ENCODE measurements at regions not wholly inside any gene's neighbourhood (a gene's known extent, or its start where the extent isn't known, plus 50 kb on each side); places are given as distances from the start of the nearest gene placed in this dataset.

GRCh38 chr5:119726544-119726943 is 97.2 kb downstream of the FAM170A start:
- DNase-seq (ENCODE audit: unreplicated experiment): no peak
- no peak overlapping the region for H3K4me3 Mint-ChIP-seq (ENCODE audit: unreplicated experiment)
- peaks cover 11% of the 10 kb centered on the region for H3K9me3 Mint-ChIP-seq (ENCODE audit: unreplicated experiment)
- intact Hi-C loops (cut with micrococcal nuclease): no loop called here
- CTCF ChIA-PET: interaction anchor here (0.6 kb wide), 2 partner anchors 276 to 829 kb away, joined by 3 read pairs; no protein-coding TSS in a partner anchor
- H3K4me1 Mint-ChIP-seq (ENCODE audit: insufficient read depth, unreplicated experiment): no peaks in the 10 kb centered on the region
- POLR2A ChIA-PET: no interaction called here
- BruUV-seq (replicated peaks): no TSS peak
- TF ChIP-seq, protein P1, sequence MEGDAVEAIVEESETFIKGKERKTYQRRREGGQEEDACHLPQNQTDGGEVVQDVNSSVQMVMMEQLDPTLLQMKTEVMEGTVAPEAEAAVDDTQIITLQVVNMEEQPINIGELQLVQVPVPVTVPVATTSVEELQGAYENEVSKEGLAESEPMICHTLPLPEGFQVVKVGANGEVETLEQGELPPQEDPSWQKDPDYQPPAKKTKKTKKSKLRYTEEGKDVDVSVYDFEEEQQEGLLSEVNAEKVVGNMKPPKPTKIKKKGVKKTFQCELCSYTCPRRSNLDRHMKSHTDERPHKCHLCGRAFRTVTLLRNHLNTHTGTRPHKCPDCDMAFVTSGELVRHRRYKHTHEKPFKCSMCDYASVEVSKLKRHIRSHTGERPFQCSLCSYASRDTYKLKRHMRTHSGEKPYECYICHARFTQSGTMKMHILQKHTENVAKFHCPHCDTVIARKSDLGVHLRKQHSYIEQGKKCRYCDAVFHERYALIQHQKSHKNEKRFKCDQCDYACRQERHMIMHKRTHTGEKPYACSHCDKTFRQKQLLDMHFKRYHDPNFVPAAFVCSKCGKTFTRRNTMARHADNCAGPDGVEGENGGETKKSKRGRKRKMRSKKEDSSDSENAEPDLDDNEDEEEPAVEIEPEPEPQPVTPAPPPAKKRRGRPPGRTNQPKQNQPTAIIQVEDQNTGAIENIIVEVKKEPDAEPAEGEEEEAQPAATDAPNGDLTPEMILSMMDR (IDR thresholded peaks at IDR 0.05; ENCODE audit: unreplicated experiment): no peak
- H3K36me3 Mint-ChIP-seq (ENCODE audit: insufficient read depth, unreplicated experiment): peaks cover 6% of the 10 kb centered on the region
- H3K27ac Mint-ChIP-seq (ENCODE audit: low read depth, unreplicated experiment): no peak overlapping the region
- no peaks in the 10 kb centered on the region for H3K27me3 Mint-ChIP-seq (ENCODE audit: insufficient read depth, unreplicated experiment)

GRCh38 chr5:119740225-119740624 is 110.9 kb downstream of the FAM170A start:
- H3K36me3 Mint-ChIP-seq (ENCODE audit: insufficient read depth, unreplicated experiment): no peaks in the 10 kb centered on the region
- intact Hi-C loops (cut with micrococcal nuclease): loop anchor here (10.0 kb wide), 1 partner anchor 725 kb away; the partner anchor contains the start of gene PRR16
- no peak for DNase-seq (ENCODE audit: unreplicated experiment)
- no peaks in the 10 kb centered on the region for H3K4me1 Mint-ChIP-seq (ENCODE audit: insufficient read depth, unreplicated experiment)
- H3K9me3 Mint-ChIP-seq (ENCODE audit: unreplicated experiment): no peaks in the 10 kb centered on the region
- BruUV-seq (replicated peaks): no TSS peak
- ChIA-PET POLR2A (no interaction called here), CTCF (interaction anchor here (0.6 to 1.0 kb wide), 4 partner anchors 22 to 270 kb away, joined by 3 to 4 read pairs (median 3); no protein-coding TSS in a partner anchor)
- H3K27ac Mint-ChIP-seq (ENCODE audit: low read depth, unreplicated experiment): no peak overlapping the region
- no peak overlapping the region for H3K4me3 Mint-ChIP-seq (ENCODE audit: unreplicated experiment)
- no peaks in the 10 kb centered on the region for H3K27me3 Mint-ChIP-seq (ENCODE audit: insufficient read depth, unreplicated experiment)
- TF ChIP-seq, protein P1 (IDR thresholded peaks at IDR 0.05; ENCODE audit: unreplicated experiment): no peak

DNA sequence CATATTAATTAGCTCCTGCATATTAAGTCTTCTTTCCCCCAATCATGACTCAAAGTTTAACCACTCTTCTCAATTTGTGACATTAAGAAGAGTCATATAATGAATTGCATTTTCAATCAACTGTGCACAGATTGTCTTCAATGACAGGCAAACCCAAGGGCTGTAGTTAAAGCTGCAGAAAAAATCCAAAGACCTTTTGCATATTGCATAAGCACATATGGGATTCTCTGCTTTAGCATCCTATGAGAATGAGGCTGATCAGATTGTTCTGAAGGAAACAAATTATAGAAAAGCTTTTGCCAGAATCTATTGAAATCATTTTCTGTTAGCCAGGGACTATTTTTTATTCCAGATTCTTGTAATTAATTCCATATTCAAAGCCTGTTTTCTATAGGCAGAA is 112.3 kb downstream of the FAM170A start:
- Mint-ChIP-seq H3K27me3 (ENCODE audit: insufficient read depth, unreplicated experiment) (no peaks in the 10 kb centered on the region), H3K27ac (ENCODE audit: low read depth, unreplicated experiment) (no peak overlapping the region), H3K9me3 (ENCODE audit: unreplicated experiment) (no peaks in the 10 kb centered on the region), H3K4me1 (ENCODE audit: insufficient read depth, unreplicated experiment) (no peaks in the 10 kb centered on the region), H3K4me3 (ENCODE audit: unreplicated experiment) (no peak overlapping the region), H3K36me3 (ENCODE audit: insufficient read depth, unreplicated experiment) (no peaks in the 10 kb centered on the region)
- CTCF ChIA-PET: interaction anchor here (0.8 to 1.2 kb wide), 6 partner anchors 9 to 82 kb away, joined by 3 to 7 read pairs (median 3); no protein-coding TSS in a partner anchor
- no TSS peak for BruUV-seq (replicated peaks)
- DNase-seq (ENCODE audit: unreplicated experiment): no peak
- TF ChIP-seq, protein P1 (IDR thresholded peaks at IDR 0.05; ENCODE audit: unreplicated experiment): no peak
- intact Hi-C loops (cut with micrococcal nuclease): loop anchor here (10.0 kb wide), 1 partner anchor 723 kb away; the partner anchor contains the start of gene PRR16
- POLR2A ChIA-PET: no interaction called here

DNA sequence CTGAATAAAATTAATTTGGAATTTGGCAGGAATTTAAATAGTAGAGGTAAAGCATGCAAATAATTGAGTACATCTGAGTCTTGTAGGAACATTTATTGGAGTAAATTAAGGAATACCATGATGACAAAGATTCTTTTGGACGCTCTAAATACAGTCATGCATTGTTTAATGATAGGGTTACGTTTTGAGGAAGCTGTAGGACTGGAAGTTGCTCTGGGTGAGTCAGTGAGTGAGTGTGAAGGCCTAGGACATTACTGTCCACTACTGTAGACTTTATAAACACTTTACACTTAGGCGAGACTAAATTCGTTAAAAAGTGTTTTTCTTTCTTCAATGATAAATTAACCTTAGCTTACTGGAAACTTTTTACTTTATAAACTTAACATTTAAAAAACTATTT is 113.0 kb downstream of the FAM170A start:
- intact Hi-C loops (cut with micrococcal nuclease): loop anchor here (10.0 kb wide), 1 partner anchor 722 kb away; the partner anchor contains the start of gene PRR16
- TF ChIP-seq, protein P1 (IDR thresholded peaks at IDR 0.05; ENCODE audit: unreplicated experiment): no peak
- no TSS peak for BruUV-seq (replicated peaks)
- Mint-ChIP-seq H3K27ac (ENCODE audit: low read depth, unreplicated experiment) (no peak overlapping the region), H3K4me1 (ENCODE audit: insufficient read depth, unreplicated experiment) (no peaks in the 10 kb centered on the region), H3K27me3 (ENCODE audit: insufficient read depth, unreplicated experiment) (no peaks in the 10 kb centered on the region), H3K9me3 (ENCODE audit: unreplicated experiment) (no peaks in the 10 kb centered on the region), H3K36me3 (ENCODE audit: insufficient read depth, unreplicated experiment) (no peaks in the 10 kb centered on the region), H3K4me3 (ENCODE audit: unreplicated experiment) (no peak overlapping the region)
- CTCF ChIA-PET: interaction anchor here (0.6 to 1.2 kb wide), 6 partner anchors 10 to 272 kb away, joined by 3 to 5 read pairs (median 3); no protein-coding TSS in a partner anchor
- POLR2A ChIA-PET: no interaction called here
- DNase-seq (ENCODE audit: unreplicated experiment): no peak
